Keratinocyte (primary cell): ENCODE measurements at regions not wholly inside any gene's neighbourhood (a gene's known extent, or its start where the extent isn't known, plus 50 kb on each side); places are given as distances from the start of the nearest gene placed in this dataset.

ENCODE experiments used
- DNase-seq: peaks from one replicate; pipeline ENCODE4 v3.0.0-alpha.2; 2011; ENCODE audit warnings: low read depth, missing footprints, low spot score
- FAIRE-seq: peaks from 2 replicates; lab custom pipeline; 2011; peaks lifted over from hg19 to GRCh38; lab: Jason Lieb, UNC
- H2AFZ ChIP-seq: 2 replicates; pipeline ENCODE4 v1.6.0; 2012; ENCODE audit warnings: low read length, control low read depth, inconsistent platforms; ENCODE audit not compliant: control insufficient read depth
- H3K27ac ChIP-seq: 2 replicates; pipeline ENCODE4 v1.5.1; 2011; ENCODE audit warnings: low read length; ENCODE audit not compliant: control insufficient read depth, insufficient read depth
- H3K27me3 ChIP-seq: 3 replicates; pipeline ENCODE4 v1.6.0; 2011; ENCODE audit warnings: low read length; ENCODE audit not compliant: control insufficient read depth, insufficient read depth; ENCODE audit errors: extremely low read depth
- H3K36me3 ChIP-seq, 2 experiments: 2 replicates in 1 of 2; 3 replicates in 1 of 2; pipeline ENCODE4 v1.5.1; 2011; ENCODE audit warnings: low read length in 2 of 2, mild to moderate bottlenecking in 1 of 2; ENCODE audit not compliant: control insufficient read depth in 2 of 2, insufficient read depth in 2 of 2; ENCODE audit errors: extremely low read depth in 1 of 2
- H3K4me1 ChIP-seq: 3 replicates; pipeline ENCODE4 v1.5.1; 2011; ENCODE audit warnings: low read length; ENCODE audit not compliant: control insufficient read depth, insufficient read depth; ENCODE audit errors: extremely low read depth
- H3K4me2 ChIP-seq: 3 replicates; pipeline ENCODE4 v1.6.0; 2011; ENCODE audit warnings: low read depth, low read length; ENCODE audit not compliant: control insufficient read depth, insufficient read depth; ENCODE audit errors: extremely low read depth
- H3K4me3 ChIP-seq, 3 experiments: fragments of 200-600 bp in 1 of 3; sonication (generic) in 1 of 3; 2 replicates in 2 of 3; 3 replicates in 1 of 3; pipeline ENCODE4 v1.5.1; 2011 to 2016; ENCODE audit warnings: low read length in 3 of 3, mild to moderate bottlenecking in 3 of 3, control low read depth in 2 of 3, inconsistent platforms in 1 of 3, low read depth in 1 of 3, mixed read lengths in 1 of 3, mixed run types in 1 of 3, moderate library complexity in 1 of 3; ENCODE audit not compliant: control insufficient read depth in 2 of 3, insufficient read depth in 2 of 3; ENCODE audit errors: extremely low read depth in 1 of 3
- H3K79me2 ChIP-seq: 2 replicates; pipeline ENCODE4 v1.6.0; 2012; ENCODE audit warnings: low read length; ENCODE audit not compliant: control insufficient read depth, insufficient read depth
- H3K9ac ChIP-seq: 3 replicates; pipeline ENCODE4 v1.6.0; 2011; ENCODE audit warnings: low read length; ENCODE audit not compliant: control insufficient read depth, insufficient read depth; ENCODE audit errors: extremely low read depth
- H3K9me1 ChIP-seq: 3 replicates; pipeline ENCODE4 v1.6.0; 2011; ENCODE audit warnings: low read length; ENCODE audit not compliant: control insufficient read depth, insufficient read depth; ENCODE audit errors: extremely low read depth
- H3K9me3 ChIP-seq: 2 replicates; pipeline ENCODE4 v1.5.1; 2012; ENCODE audit warnings: low read depth, low read length; ENCODE audit not compliant: control insufficient read depth
- H4K20me1 ChIP-seq: 3 replicates; pipeline ENCODE4 v1.6.0; 2011; ENCODE audit warnings: low read length; ENCODE audit not compliant: control insufficient read depth, insufficient read depth; ENCODE audit errors: extremely low read depth
- EZH2 ChIP-seq: IDR thresholded peaks from one replicate; pipeline ENCODE4 v1.6.1; 2012; ENCODE audit warnings: inconsistent platforms, mild to moderate bottlenecking, low read length, moderate library complexity
- dilution Hi-C: fragments of 300-500 bp; cut with MboI; formaldehyde crosslinking; loops from one replicate; pipeline ENCODE4 v1.7.0; 2020; ENCODE audit warnings: low sequenced_read_pairs; ENCODE audit not compliant: extremely low pct_ligation_motif_present
- TF ChIP-seq, protein P1 (sequence below), 3 experiments: IDR thresholded peaks in 1 of 3; conservative IDR thresholded peaks in 1 of 3; optimal IDR thresholded peaks in 1 of 3; 2 replicates in 2 of 3; 3 replicates in 1 of 3; pipeline versions ENCODE3 to v1.5.1; 2011; ENCODE audit warnings: low read length in 3 of 3, mild to moderate bottlenecking in 3 of 3, moderate library complexity in 2 of 3, control low read depth in 1 of 3, inconsistent platforms in 1 of 3; ENCODE audit not compliant: insufficient read depth in 2 of 3; ENCODE audit errors: extremely low read depth in 1 of 3

DNA sequence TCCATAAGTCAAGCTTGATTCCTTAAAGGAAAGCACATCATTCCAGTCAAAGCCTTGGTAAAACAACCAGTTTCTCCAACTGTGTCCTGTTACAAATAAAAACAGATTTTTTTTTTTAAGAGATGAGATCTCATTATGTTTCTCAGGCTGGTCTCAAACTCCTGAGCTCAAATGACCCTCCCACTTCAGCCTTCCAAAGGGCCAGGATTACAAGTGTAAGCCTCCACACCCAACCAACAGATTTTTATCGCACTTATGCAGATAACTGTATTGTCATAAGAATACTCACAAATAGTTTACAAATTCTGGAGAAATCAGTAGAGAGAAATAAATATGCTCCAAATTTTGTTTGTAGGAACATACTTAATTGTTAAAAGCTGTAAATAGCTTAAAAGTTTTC is 56.2 kb upstream of the SLC2A13 start:
- Histone ChIP-seq H3K4me3 (no peak overlapping the region), H3K4me1 (peaks cover 12% of the 10 kb centered on the region), H3K9me3 (no peaks in the 10 kb centered on the region), H3K27ac (no peak overlapping the region), H3K79me2 (no peaks in the 10 kb centered on the region), H2AFZ (no peak overlapping the region), H3K27me3 (no peaks in the 10 kb centered on the region), H3K9ac (no peak overlapping the region), H3K4me2 (no peak overlapping the region), H3K9me1 (no peaks in the 10 kb centered on the region), H3K36me3 (no peaks in the 10 kb centered on the region), H4K20me1 (no peaks in the 10 kb centered on the region)
- DNase-seq (no peak), FAIRE-seq (no peak)
- dilution Hi-C loops: no loop called here
- TF ChIP-seq, protein P1, sequence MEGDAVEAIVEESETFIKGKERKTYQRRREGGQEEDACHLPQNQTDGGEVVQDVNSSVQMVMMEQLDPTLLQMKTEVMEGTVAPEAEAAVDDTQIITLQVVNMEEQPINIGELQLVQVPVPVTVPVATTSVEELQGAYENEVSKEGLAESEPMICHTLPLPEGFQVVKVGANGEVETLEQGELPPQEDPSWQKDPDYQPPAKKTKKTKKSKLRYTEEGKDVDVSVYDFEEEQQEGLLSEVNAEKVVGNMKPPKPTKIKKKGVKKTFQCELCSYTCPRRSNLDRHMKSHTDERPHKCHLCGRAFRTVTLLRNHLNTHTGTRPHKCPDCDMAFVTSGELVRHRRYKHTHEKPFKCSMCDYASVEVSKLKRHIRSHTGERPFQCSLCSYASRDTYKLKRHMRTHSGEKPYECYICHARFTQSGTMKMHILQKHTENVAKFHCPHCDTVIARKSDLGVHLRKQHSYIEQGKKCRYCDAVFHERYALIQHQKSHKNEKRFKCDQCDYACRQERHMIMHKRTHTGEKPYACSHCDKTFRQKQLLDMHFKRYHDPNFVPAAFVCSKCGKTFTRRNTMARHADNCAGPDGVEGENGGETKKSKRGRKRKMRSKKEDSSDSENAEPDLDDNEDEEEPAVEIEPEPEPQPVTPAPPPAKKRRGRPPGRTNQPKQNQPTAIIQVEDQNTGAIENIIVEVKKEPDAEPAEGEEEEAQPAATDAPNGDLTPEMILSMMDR (optimal IDR thresholded peaks at IDR 0.05 in 1 of 3, IDR thresholded peaks at IDR 0.05 in 1 of 3, conservative IDR thresholded peaks at IDR 0.05 in 1 of 3; ENCODE audit: extremely low read depth in 1 of 3, insufficient read depth in 2 of 3, low read length in 3 of 3): no peak
- no peak for TF ChIP-seq EZH2

DNA sequence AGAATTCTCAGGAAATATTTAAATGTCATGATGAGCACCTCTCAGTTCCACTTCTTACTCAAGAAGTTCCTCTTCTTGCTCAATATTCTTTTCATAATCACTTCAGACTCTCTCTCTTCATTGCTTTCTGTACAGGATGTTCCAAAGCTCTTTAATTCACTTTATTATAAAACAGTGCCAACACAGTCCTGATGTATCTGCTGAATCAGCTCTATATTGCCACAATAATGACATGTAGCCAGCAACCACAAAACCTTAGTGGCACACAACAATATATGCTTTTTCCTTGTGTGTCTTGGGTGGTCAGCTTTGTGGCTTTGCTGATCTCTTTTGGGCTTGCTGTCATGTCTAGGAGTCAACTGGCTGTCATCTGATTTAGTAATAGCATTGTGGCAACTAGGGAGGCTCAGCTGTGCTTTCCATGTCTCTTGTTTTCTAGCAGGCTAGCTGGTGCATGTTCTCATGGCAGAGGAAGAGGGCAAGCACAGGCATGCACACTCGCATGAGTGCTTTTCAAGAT is 52.8 kb upstream of the SLC2A13 start:
- no peaks in the 10 kb centered on the region for H3K27me3 ChIP-seq
- H2AFZ ChIP-seq: no peak overlapping the region
- H4K20me1 ChIP-seq: no peaks in the 10 kb centered on the region
- H3K4me2 ChIP-seq: peak overlapping the region; percentile 60
- no peaks in the 10 kb centered on the region for H3K9me1 ChIP-seq
- DNase-seq (peak; percentile 75), FAIRE-seq (peak; percentile 98)
- H3K4me1 ChIP-seq: peaks cover 13% of the 10 kb centered on the region
- peak overlapping the region in 2 of 3 experiments; percentile 3 to 26 for H3K4me3 ChIP-seq
- peak overlapping the region; percentile 39 for H3K27ac ChIP-seq
- dilution Hi-C loops: no loop called here
- no peaks in the 10 kb centered on the region for H3K36me3 ChIP-seq
- no peaks in the 10 kb centered on the region for H3K9me3 ChIP-seq
- H3K9ac ChIP-seq: no peak overlapping the region
- TF ChIP-seq, protein P1 (optimal IDR thresholded peaks at IDR 0.05 in 1 of 3, IDR thresholded peaks at IDR 0.05 in 1 of 3, conservative IDR thresholded peaks at IDR 0.05 in 1 of 3; ENCODE audit: extremely low read depth in 1 of 3, insufficient read depth in 2 of 3, low read length in 3 of 3): no peak
- TF ChIP-seq EZH2: no peak
- no peaks in the 10 kb centered on the region for H3K79me2 ChIP-seq
